Suprapubic skin (tissue), 4 donors: ENCODE measurements at regions not wholly inside any gene's neighbourhood (a gene's known extent, or its start where the extent isn't known, plus 50 kb on each side); places are given as distances from the start of the nearest gene placed in this dataset.

Experiments
- DNase-seq, 2 donors: peaks; one replicate each; pipeline ENCODE4 v3.0.0-alpha.2; 2019; ENCODE audit warnings: low spot score in 2 of 2
- H3K27ac ChIP-seq: fragments of 200-600 bp; sonication (generic); one replicate; pipeline ENCODE4 v1.5.1; 2019
- H3K27me3 ChIP-seq: fragments of 200-600 bp; sonication (generic); one replicate; pipeline ENCODE4 v1.5.1; 2019
- H3K36me3 ChIP-seq: fragments of 200-600 bp; sonication (generic); one replicate; pipeline ENCODE4 v1.5.1; 2019
- H3K4me1 ChIP-seq: fragments of 200-600 bp; sonication (generic); one replicate; pipeline ENCODE4 v1.5.1; 2019
- H3K4me3 ChIP-seq: fragments of 200-600 bp; sonication (generic); one replicate; pipeline ENCODE4 v1.5.1; 2019; ENCODE audit warnings: mild to moderate bottlenecking
- H3K9me3 ChIP-seq: fragments of 200-600 bp; sonication (generic); one replicate; pipeline ENCODE4 v1.5.1; 2019
- EP300 ChIP-seq: sonication (generic); formaldehyde crosslinking; IDR thresholded peaks from one replicate; pipeline ENCODE4 v1.6.1; 2017; ENCODE audit warnings: antibody characterized with exemption
- POLR2A ChIP-seq, 2 donors: fragments of 450-650 bp; IDR thresholded peaks; one replicate each; pipeline ENCODE4 v1.6.1; 2017; ENCODE audit warnings: antibody characterized with exemption in 2 of 2, mild to moderate bottlenecking in 2 of 2, moderate library complexity in 2 of 2
- POLR2AphosphoS5 ChIP-seq, 3 donors: sonication (generic); formaldehyde crosslinking; IDR thresholded peaks; one replicate each; pipeline ENCODE4 v1.6.1; 2017; ENCODE audit warnings: antibody characterized with exemption in 3 of 3
- WGBS: methylation state at CpG from one replicate; pipeline ENCODE4 v1.1.5; 2018; 5-methylcytosine and 5-hydroxymethylcytosine counted together
- TF ChIP-seq, protein P1 (sequence below), 2 donors: fragments of 200-600 bp in 1 of 2; fragments of 450-650 bp in 1 of 2; sonication (generic) in 1 of 2; IDR thresholded peaks; one replicate each; pipeline ENCODE4 v1.5.1; 2016 to 2019; ENCODE audit warnings: antibody characterized with exemption in 2 of 2, mild to moderate bottlenecking in 1 of 2, moderate library complexity in 1 of 2

DNA sequence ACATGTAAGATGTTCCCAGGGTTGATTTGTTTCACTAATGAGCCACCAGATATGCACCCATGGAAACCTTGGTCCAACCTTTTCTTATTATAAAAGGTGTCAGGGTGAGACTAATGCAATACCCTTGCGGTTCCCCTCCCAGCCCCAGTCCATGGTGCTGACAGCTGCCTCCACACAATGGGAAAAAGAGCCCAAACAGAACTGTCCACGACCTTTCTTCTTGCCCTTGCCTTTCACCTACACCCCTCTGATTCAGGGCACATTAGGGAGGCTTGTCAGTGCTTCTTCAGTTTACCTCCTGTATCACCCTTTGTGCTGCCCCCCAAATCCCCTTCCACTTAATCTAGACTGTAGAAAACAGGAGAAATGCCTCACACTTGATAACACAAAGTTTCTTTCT is 352.7 kb upstream of the CDH4 start:
- TF ChIP-seq EP300 (no peak), POLR2AphosphoS5 (IDR thresholded peaks at IDR 0.05) (no peak), POLR2A (IDR thresholded peaks at IDR 0.05) (no peak)
- TF ChIP-seq, protein P1, sequence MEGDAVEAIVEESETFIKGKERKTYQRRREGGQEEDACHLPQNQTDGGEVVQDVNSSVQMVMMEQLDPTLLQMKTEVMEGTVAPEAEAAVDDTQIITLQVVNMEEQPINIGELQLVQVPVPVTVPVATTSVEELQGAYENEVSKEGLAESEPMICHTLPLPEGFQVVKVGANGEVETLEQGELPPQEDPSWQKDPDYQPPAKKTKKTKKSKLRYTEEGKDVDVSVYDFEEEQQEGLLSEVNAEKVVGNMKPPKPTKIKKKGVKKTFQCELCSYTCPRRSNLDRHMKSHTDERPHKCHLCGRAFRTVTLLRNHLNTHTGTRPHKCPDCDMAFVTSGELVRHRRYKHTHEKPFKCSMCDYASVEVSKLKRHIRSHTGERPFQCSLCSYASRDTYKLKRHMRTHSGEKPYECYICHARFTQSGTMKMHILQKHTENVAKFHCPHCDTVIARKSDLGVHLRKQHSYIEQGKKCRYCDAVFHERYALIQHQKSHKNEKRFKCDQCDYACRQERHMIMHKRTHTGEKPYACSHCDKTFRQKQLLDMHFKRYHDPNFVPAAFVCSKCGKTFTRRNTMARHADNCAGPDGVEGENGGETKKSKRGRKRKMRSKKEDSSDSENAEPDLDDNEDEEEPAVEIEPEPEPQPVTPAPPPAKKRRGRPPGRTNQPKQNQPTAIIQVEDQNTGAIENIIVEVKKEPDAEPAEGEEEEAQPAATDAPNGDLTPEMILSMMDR (IDR thresholded peaks at IDR 0.05) = no peak
- 48% methylated on average over 2 of the region's 2 CpGs for WGBS
- Histone ChIP-seq H3K36me3 (no peaks in the 10 kb centered on the region), H3K4me3 (no peak overlapping the region), H3K4me1 (no peaks in the 10 kb centered on the region), H3K9me3 (no peaks in the 10 kb centered on the region), H3K27ac (no peak overlapping the region), H3K27me3 (peaks cover 3% of the 10 kb centered on the region)
- no peak for DNase-seq

- H3K4me3 ChIP-seq = no peak overlapping the region
- no peak for TF ChIP-seq POLR2A (IDR thresholded peaks at IDR 0.05)
- no peak for TF ChIP-seq POLR2AphosphoS5 (IDR thresholded peaks at IDR 0.05)
- TF ChIP-seq, protein P1 (IDR thresholded peaks at IDR 0.05) = no peak
- TF ChIP-seq EP300 = no peak
- H3K27me3 ChIP-seq = peaks cover 3% of the 10 kb centered on the region
- WGBS = 51% methylated on average over 5 of the region's 5 CpGs
- DNase-seq = no peak
- no peaks in the 10 kb centered on the region for H3K36me3 ChIP-seq
- no peaks in the 10 kb centered on the region for H3K4me1 ChIP-seq
- no peak overlapping the region for H3K27ac ChIP-seq
- no peaks in the 10 kb centered on the region for H3K9me3 ChIP-seq
Measured at GRCh38 chr20:60900618-60901017, 351.4 kb upstream of the CDH4 start.

GRCh38 chr20:60901831-60902230 is 350.2 kb upstream of the CDH4 start:
- peaks cover 3% of the 10 kb centered on the region for H3K27me3 ChIP-seq
- TF ChIP-seq, protein P1 (IDR thresholded peaks at IDR 0.05) = no peak
- TF ChIP-seq EP300 (no peak), POLR2A (IDR thresholded peaks at IDR 0.05) (no peak), POLR2AphosphoS5 (IDR thresholded peaks at IDR 0.05) (no peak)
- no peaks in the 10 kb centered on the region for H3K36me3 ChIP-seq
- H3K27ac ChIP-seq = no peak overlapping the region
- H3K4me1 ChIP-seq = no peaks in the 10 kb centered on the region
- no peak overlapping the region for H3K4me3 ChIP-seq
- no peaks in the 10 kb centered on the region for H3K9me3 ChIP-seq
- WGBS = 93% methylated on average over 1 of the region's 1 CpG
- DNase-seq = no peak

DNA sequence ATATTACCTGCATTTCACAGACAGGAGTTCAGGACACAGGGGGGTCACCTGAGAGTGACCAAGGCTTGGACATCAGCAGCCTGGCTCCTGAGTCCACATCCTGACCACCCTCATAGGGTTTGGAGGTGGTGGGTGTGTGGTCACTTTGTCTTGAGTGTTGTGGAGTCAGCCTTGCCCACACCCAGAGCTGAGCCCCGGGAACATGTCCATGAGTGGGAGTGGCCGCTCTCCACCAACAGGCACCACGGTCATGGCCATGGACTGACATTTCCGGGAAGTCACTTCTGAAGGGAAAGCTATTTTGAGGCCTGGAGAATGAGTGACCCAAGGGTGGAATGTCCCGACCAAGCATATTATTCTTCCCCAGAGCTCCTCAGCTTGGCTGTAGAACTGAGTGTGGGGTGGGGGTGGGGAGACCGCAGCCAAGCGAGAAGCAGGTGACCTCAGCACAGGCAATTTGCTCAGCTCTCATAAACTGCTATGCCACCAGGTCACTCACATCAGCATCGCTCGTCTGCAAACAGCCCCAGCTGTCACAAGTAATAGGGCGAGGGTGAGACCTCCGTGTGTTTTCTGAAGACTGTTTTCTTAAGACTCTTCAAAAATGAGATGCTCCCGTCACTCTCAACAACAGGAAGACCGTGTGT is 348.6 kb upstream of the CDH4 start:
- Histone ChIP-seq H3K27ac (no peak overlapping the region), H3K4me3 (no peak overlapping the region), H3K36me3 (no peaks in the 10 kb centered on the region), H3K27me3 (peaks cover 3% of the 10 kb centered on the region), H3K9me3 (no peaks in the 10 kb centered on the region), H3K4me1 (no peaks in the 10 kb centered on the region)
- no peak for DNase-seq
- TF ChIP-seq POLR2AphosphoS5 (IDR thresholded peaks at IDR 0.05) (no peak), EP300 (no peak), POLR2A (IDR thresholded peaks at IDR 0.05) (no peak)
- TF ChIP-seq, protein P1 (IDR thresholded peaks at IDR 0.05) = no peak
- WGBS = 85% methylated on average over 12 of the region's 13 CpGs

- no peaks in the 10 kb centered on the region for H3K36me3 ChIP-seq
- H3K27ac ChIP-seq = no peak overlapping the region
- TF ChIP-seq POLR2AphosphoS5 (IDR thresholded peaks at IDR 0.05) (no peak), POLR2A (IDR thresholded peaks at IDR 0.05) (no peak)
- TF ChIP-seq, protein P1 (IDR thresholded peaks at IDR 0.05) = no peak
- no peaks in the 10 kb centered on the region for H3K9me3 ChIP-seq
- H3K4me3 ChIP-seq = no peak overlapping the region
- peaks cover under 1% of the 10 kb centered on the region for H3K27me3 ChIP-seq
- DNase-seq = no peak
- H3K4me1 ChIP-seq = no peaks in the 10 kb centered on the region
Measured at GRCh38 chr20:60904730-60905129, 347.3 kb upstream of the CDH4 start.
